H1 (cell line): ENCODE measurements at regions not wholly inside any gene's neighbourhood (a gene's known extent, or its start where the extent isn't known, plus 50 kb on each side); places are given as distances from the start of the nearest gene placed in this dataset.

Experiments
- CTCF ChIA-PET: fragments of 300-600 bp; sonication (Branson Sonifier 250); formaldehyde crosslinking; loops from one replicate; lab custom pipeline; 2021; ENCODE audit not compliant: partially characterized antibody; lab: Charles Lee
- POLR2A ChIA-PET: fragments of 300-600 bp; sonication (Branson Sonifier 250); formaldehyde crosslinking; loops from one replicate; lab custom pipeline; 2021; ENCODE audit warnings: inconsistent platforms; ENCODE audit not compliant: partially characterized antibody; lab: Charles Lee
- DNase-seq, 2 experiments: peaks; one replicate each; pipeline versions ENCODE4 v3.0.0 to v3.0.0-alpha.2; 2010 to 2022; ENCODE audit warnings: low spot score in 2 of 2, low read depth in 1 of 2, mixed read lengths in 1 of 2
- FAIRE-seq: peaks from 2 replicates; lab custom pipeline; 2011; peaks lifted over from hg19 to GRCh38; lab: Jason Lieb, UNC
- H2AFZ ChIP-seq: 2 replicates; pipeline ENCODE4 v1.8.1; 2012; ENCODE audit warnings: low read length, inconsistent platforms
- H2AK5ac ChIP-seq: 2 replicates; pipeline ENCODE4 v1.6.1; 2013; ENCODE audit warnings: low read depth, low read length
- H2BK120ac ChIP-seq: replicated peaks from 2 replicates; pipeline ENCODE3; 2013; ENCODE audit warnings: low read depth, low read length, inconsistent platforms
- H2BK12ac ChIP-seq: 2 replicates; pipeline ENCODE4 v1.6.1; 2013; ENCODE audit warnings: low read depth, low read length
- H2BK15ac ChIP-seq: 2 replicates; pipeline ENCODE4 v1.6.1; 2013; ENCODE audit warnings: low read length
- H2BK20ac ChIP-seq: 2 replicates; pipeline ENCODE4 v1.6.1; 2013; ENCODE audit warnings: low read length
- H2BK5ac ChIP-seq: 2 replicates; pipeline ENCODE4 v1.6.1; 2013; ENCODE audit warnings: low read depth, low read length
- H3K14ac ChIP-seq: 2 replicates; pipeline ENCODE4 v1.6.1; 2013; ENCODE audit warnings: inconsistent platforms; ENCODE audit not compliant: insufficient read length
- H3K18ac ChIP-seq: 2 replicates; pipeline ENCODE4 v1.6.1; 2013; ENCODE audit warnings: low read length; ENCODE audit errors: extremely low read depth
- H3K23ac ChIP-seq: 2 replicates; pipeline ENCODE4 v1.6.1; 2013; ENCODE audit warnings: inconsistent platforms; ENCODE audit not compliant: insufficient read length
- H3K23me2 ChIP-seq: 2 replicates; pipeline ENCODE4 v1.6.1; 2013; ENCODE audit warnings: low read depth, low read length
- H3K27ac ChIP-seq: 2 replicates; pipeline ENCODE4 v1.6.1; 2011; ENCODE audit warnings: low read depth, low read length, inconsistent platforms
- H3K27me3 ChIP-seq, 4 experiments: replicated peaks in 1 of 4; 1 replicate in 1 of 4; 2 replicates in 3 of 4; pipeline versions ENCODE4 v1.6.1 to v1.8.1; 2011 to 2013; ENCODE audit warnings: low read length in 3 of 4, mild to moderate bottlenecking in 3 of 4, inconsistent platforms in 2 of 4, mixed read lengths in 2 of 4, moderate library complexity in 1 of 4; ENCODE audit not compliant: control insufficient read depth in 3 of 4, insufficient read depth in 3 of 4; ENCODE audit errors: extremely low read depth in 1 of 4
- H3K36me3 ChIP-seq, 4 experiments: 2 replicates each; pipeline versions ENCODE4 v1.6.1 to v1.8.1; 2011 to 2013; ENCODE audit warnings: mild to moderate bottlenecking in 4 of 4, low read length in 3 of 4, moderate library complexity in 2 of 4, control low read depth in 1 of 4, inconsistent platforms in 1 of 4; ENCODE audit not compliant: insufficient read depth in 4 of 4, control insufficient read depth in 2 of 4
- H3K4ac ChIP-seq: replicated peaks from 2 replicates; pipeline ENCODE3; 2013; ENCODE audit warnings: low read length, low read depth, mixed read lengths, inconsistent platforms; ENCODE audit not compliant: insufficient read length
- H3K4me1 ChIP-seq, 4 experiments: replicated peaks in 1 of 4; 1 replicate in 1 of 4; 2 replicates in 3 of 4; pipeline versions ENCODE4 v1.6.1 to v1.8.1; 2011 to 2013; ENCODE audit warnings: low read length in 3 of 4, inconsistent platforms in 2 of 4, mixed read lengths in 1 of 4; ENCODE audit not compliant: insufficient read depth in 4 of 4, control insufficient read depth in 3 of 4
- H3K4me2 ChIP-seq, 2 experiments: 2 replicates each; pipeline versions ENCODE4 v1.6.1 to v1.8.1; 2011 to 2013; ENCODE audit warnings: low read depth in 2 of 2, low read length in 2 of 2, control low read depth in 1 of 2, inconsistent platforms in 1 of 2, mild to moderate bottlenecking in 1 of 2; ENCODE audit not compliant: insufficient read depth in 1 of 2
- H3K4me3 ChIP-seq, 4 experiments: fragments of 200-600, 300-600 bp in 1 of 4; sonication (generic), shearing (Covaris generic), sonication (Bioruptor Twin) in 1 of 4; 2 replicates each; pipeline versions ENCODE4 v1.5.1 to v1.8.1; 2011 to 2016; ENCODE audit warnings: low read length in 4 of 4, low read depth in 3 of 4, control low read depth in 2 of 4, inconsistent platforms in 2 of 4, mild to moderate bottlenecking in 2 of 4, mixed read lengths in 1 of 4, moderate library complexity in 1 of 4; ENCODE audit not compliant: insufficient read depth in 2 of 4; ENCODE audit errors: extremely low read depth in 1 of 4
- H3K56ac ChIP-seq: replicated peaks from 2 replicates; pipeline ENCODE3; 2013; ENCODE audit warnings: low read depth, mild to moderate bottlenecking, mixed read lengths, low read length, inconsistent platforms; ENCODE audit not compliant: insufficient read length
- H3K79me1 ChIP-seq: 2 replicates; pipeline ENCODE4 v1.6.1; 2013; ENCODE audit warnings: low read depth, low read length, control low read depth
- H3K79me2 ChIP-seq, 2 experiments: 2 replicates each; pipeline versions ENCODE4 v1.6.1 to v1.8.1; 2012 to 2013; ENCODE audit warnings: low read length in 2 of 2, mild to moderate bottlenecking in 2 of 2, inconsistent platforms in 1 of 2; ENCODE audit not compliant: insufficient read depth in 2 of 2, control insufficient read depth in 1 of 2
- H3K9ac ChIP-seq, 4 experiments: replicated peaks in 1 of 4; 1 replicate in 1 of 4; 2 replicates in 3 of 4; pipeline versions ENCODE4 v1.6.1 to v1.8.1; 2011 to 2013; ENCODE audit warnings: low read depth in 3 of 4, low read length in 3 of 4, control low read depth in 2 of 4, mild to moderate bottlenecking in 2 of 4, moderate library complexity in 2 of 4, inconsistent platforms in 1 of 4; ENCODE audit errors: extremely low read depth in 1 of 4
- H3K9me3 ChIP-seq, 2 experiments: 2 replicates each; pipeline versions ENCODE4 v1.6.1 to v1.8.1; 2012 to 2013; ENCODE audit warnings: mild to moderate bottlenecking in 2 of 2, moderate library complexity in 2 of 2, control low read depth in 1 of 2, inconsistent platforms in 1 of 2, low read depth in 1 of 2, low read length in 1 of 2, mixed read lengths in 1 of 2; ENCODE audit not compliant: insufficient read depth in 2 of 2
- H4K20me1 ChIP-seq, 2 experiments: replicated peaks in 1 of 2; 2 replicates each; pipeline versions ENCODE3 to v1.8.1; 2011 to 2013; ENCODE audit warnings: inconsistent platforms in 2 of 2, low read length in 2 of 2, mild to moderate bottlenecking in 1 of 2; ENCODE audit not compliant: insufficient read depth in 2 of 2, control insufficient read depth in 1 of 2
- H4K5ac ChIP-seq: 2 replicates; pipeline ENCODE4 v1.6.1; 2013; ENCODE audit warnings: low read length, low read depth, mixed read lengths, inconsistent platforms; ENCODE audit not compliant: insufficient read length
- H4K8ac ChIP-seq: 2 replicates; pipeline ENCODE4 v1.8.0; 2013; ENCODE audit warnings: mild to moderate bottlenecking, moderate library complexity, low read length, inconsistent platforms; ENCODE audit not compliant: insufficient read depth; ENCODE audit errors: extremely low read depth
- H4K91ac ChIP-seq: replicated peaks from 2 replicates; pipeline ENCODE3; 2013; ENCODE audit warnings: low read length, mixed read lengths, inconsistent platforms; ENCODE audit not compliant: insufficient read length
- EZH2 ChIP-seq: fragments of 200-600 bp; sonication (generic); IDR thresholded peaks from 2 replicates; pipeline ENCODE4 v1.7.1; 2012; ENCODE audit warnings: low read depth, mild to moderate bottlenecking, moderate library complexity, low read length, inconsistent platforms; ENCODE audit not compliant: severe bottlenecking
- GABPA ChIP-seq: IDR thresholded peaks from 2 replicates; pipeline ENCODE4 v1.6.1; 2011; ENCODE audit warnings: mild to moderate bottlenecking, low read length, moderate library complexity, borderline replicate concordance; ENCODE audit not compliant: insufficient read depth
- WGBS, 2 experiments: shearing (Covaris generic) in 1 of 2; methylation state at CpG; one replicate each; pipeline versions ENCODE4 v1.1.6 to v1.1.7; 2013 to 2015; ENCODE audit warnings: low lambda C conversion rate in 2 of 2, mixed read lengths in 2 of 2, inconsistent platforms in 1 of 2, low coverage in 1 of 2, missing lambda C conversion rate in 1 of 2; ENCODE audit not compliant: insufficient replicate concordance in 2 of 2, insufficient coverage in 1 of 2, insufficient read length in 1 of 2; ENCODE audit errors: extremely low coverage in 1 of 2, missing lambda C conversion rate in 1 of 2; 5-methylcytosine and 5-hydroxymethylcytosine counted together

DNA sequence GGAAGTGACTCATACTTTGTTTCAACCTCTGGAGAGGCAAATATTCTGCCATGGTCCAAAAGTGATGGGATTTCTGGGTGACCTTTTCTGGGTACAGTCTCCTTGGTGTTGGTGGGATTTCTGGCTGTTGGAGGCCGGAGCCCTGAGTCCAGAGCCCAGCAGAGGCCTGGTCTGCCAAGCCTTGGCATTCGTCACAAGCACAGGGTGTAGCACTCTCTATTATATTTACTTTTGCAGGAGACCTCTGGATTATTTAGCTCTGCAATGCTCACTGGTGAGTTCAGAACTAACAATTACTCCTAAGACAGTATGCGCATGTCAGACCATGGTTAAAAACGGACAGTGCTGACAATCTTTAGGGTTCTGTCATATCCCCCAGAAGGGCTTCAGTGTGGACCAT lies 201.6 kb upstream of the TWIST2 start:
- no peak overlapping the region for H2BK15ac ChIP-seq
- ChIA-PET POLR2A (no interaction called here), CTCF (no interaction called here)
- DNase-seq: no peak
- TF ChIP-seq EZH2 (no peak), GABPA (no peak)
- H4K91ac ChIP-seq: no peak overlapping the region
- 80% methylated on average over 4 of the region's 4 CpGs; no CpG with 5 or more reads in 1 of the 2 experiments for WGBS, 2 experiments
- no peak overlapping the region for H2BK120ac ChIP-seq
- H3K9me3 ChIP-seq: peaks cover 0 to 4% of the 10 kb centered on the region in 2 experiments; a peak in 1 of 4 replicates
- H3K27me3 ChIP-seq: no peaks in the 10 kb centered on the region
- H2BK5ac ChIP-seq: no peak overlapping the region
- H3K9ac ChIP-seq: no peak overlapping the region
- H3K23ac ChIP-seq: no peak overlapping the region
- H2BK20ac ChIP-seq: no peak overlapping the region
- no peak overlapping the region for H4K8ac ChIP-seq
- H3K14ac ChIP-seq: no peak overlapping the region
- no peaks in the 10 kb centered on the region for H3K36me3 ChIP-seq
- FAIRE-seq: no peak
- no peak overlapping the region for H3K27ac ChIP-seq
- no peak overlapping the region for H3K4me3 ChIP-seq
- no peak overlapping the region for H2AFZ ChIP-seq
- H3K79me2 ChIP-seq: no peaks in the 10 kb centered on the region
- H4K5ac ChIP-seq: no peak overlapping the region
- no peaks in the 10 kb centered on the region for H3K4me1 ChIP-seq
- H3K23me2 ChIP-seq: no peaks in the 10 kb centered on the region
- no peak overlapping the region for H3K18ac ChIP-seq
- H3K56ac ChIP-seq: no peak overlapping the region
- no peaks in the 10 kb centered on the region for H4K20me1 ChIP-seq
- H2AK5ac ChIP-seq: no peak overlapping the region
- H3K4ac ChIP-seq: no peak overlapping the region
- H3K4me2 ChIP-seq: no peak overlapping the region
- H3K79me1 ChIP-seq: no peaks in the 10 kb centered on the region
- no peak overlapping the region for H2BK12ac ChIP-seq
